GM21367 (cell line): ENCODE measurements at regions not wholly inside any gene's neighbourhood (a gene's known extent, or its start where the extent isn't known, plus 50 kb on each side); places are given as distances from the start of the nearest gene placed in this dataset.
"Not testable (repeated sequence)": the region's sequence is repeated elsewhere in the genome, so short reads cannot be mapped to it uniquely, and the experiment has no call there.

Experiments
- ATAC-seq: cut with Tn5 transposase; IDR thresholded peaks from one replicate; pipeline ENCODE4 v1.9.1; 2021; ENCODE audit not compliant: unreplicated experiment

DNA sequence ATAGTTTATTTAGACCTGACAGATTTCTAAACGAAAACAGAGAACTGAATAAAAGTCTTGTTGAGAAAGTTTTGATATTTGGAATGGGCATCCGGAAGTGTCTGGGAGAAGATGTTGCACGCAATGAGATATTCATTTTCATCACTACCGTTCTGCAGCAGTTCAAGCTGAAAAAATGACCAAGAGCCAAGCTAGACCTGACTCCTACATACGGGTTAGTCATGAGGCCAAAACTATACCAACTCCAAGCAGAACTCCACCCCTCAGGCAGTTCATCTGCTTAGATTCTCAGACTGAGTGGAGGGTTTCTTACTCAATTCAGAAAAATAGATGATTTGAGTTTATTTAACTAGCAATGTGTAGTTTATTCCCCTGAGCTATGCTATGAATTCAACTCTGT is 95.4 kb upstream of the ANXA1 start:
- no peak for ATAC-seq

DNA sequence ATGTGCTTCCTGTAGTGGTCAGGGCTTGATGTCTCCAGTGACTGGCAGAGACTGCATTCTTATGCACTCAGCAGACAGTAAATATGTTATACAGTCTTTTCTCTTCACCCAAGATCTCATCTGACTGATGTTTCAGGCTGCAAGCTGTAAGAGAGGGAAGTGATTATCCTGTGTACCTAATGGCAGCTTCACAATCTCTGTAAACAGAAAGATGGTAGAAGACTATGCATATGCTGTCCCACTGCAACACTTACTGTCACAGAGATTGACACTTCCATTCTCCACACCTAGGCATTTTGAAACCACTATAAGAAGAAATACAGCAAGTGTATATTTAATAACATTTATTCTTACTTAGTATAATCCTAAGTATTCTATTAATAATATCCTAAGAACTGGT is 97.6 kb upstream of the ANXA1 start:
- ATAC-seq = no peak

DNA sequence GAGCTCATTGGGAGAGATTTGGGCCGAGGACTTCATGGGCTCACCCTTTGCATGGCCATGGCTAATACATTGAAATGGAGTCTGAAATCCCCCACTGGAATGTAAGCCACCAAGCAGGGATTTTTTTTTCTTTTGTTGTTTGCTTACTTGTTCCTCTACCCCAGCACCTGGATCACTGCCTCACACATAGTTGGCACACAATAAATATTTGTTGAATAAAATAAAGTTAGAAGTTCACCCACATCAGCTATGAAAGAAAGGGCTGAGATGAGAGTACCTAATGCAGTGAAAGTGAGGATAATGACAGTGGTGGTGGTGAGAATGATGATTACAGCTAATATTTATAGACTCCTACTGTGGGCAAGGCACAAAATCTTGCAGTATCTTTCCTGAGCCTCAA is 98.1 kb upstream of the ANXA1 start:
- no peak for ATAC-seq

DNA sequence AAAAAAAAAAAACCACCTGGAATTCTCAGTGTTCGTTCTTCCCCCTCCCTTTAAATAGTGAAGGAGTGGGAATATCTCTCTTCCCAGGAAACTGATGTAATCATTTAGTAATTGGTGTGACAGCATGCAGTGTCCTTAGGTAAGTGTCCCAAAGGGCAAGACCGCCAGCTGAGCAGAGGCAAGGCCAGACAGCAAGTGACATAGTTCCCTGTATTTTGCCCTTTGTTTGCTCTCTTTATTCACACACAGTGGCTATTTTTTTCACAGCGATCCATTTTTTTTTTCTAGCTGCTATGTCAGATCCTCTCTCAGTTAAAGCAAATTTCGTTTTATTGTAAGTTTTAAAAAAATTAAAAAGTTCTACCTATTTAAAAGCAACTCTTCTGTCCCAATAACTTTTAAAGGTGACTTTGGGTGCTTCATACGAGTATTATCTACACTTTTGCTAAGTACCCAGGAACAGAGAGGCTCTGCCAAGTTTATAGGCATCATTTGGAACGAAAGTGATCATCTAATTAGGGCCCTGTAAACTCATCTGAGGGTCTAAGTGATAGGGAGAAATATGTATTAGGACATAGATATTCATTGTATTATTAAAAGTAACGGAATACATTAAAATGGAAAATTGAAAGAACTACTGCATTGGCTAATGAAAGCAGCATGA is 98.2 kb upstream of the ALDH1A1 start:
- no peak for ATAC-seq

DNA sequence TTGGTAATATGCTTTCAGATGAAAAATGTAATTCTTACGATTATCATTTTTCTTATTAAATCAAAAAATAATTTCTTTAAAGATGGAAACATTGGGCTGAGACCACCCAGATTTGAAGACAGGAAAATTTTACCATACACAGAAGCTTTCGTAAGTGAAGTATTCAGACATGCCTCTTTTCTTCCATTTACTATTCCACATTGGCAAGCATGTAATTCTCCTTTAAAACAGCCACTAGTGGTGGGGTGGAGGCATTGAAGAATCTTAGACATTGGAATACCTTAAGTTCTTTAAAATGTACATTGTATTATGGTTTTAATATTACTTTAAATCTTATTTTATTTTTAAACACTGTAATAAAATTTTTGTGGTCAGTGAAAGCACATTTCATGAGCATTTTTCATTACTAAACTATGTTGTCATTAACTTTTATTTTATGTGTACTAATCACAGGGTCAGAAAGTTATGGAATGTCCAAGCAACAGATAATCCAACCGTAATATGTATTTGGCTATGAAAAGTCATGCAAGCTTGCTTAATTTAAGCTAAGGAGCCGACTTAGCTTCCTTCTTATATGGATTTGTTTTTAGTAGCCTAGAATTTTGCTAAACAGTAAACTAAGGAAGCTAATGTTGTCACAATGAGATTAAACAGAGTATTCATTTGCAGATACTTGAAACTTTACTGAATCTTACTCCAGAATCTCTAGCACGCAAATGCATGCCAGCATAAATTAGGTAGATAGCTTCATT is 97.4 kb upstream of the ALDH1A1 start:
- ATAC-seq = no peak

DNA sequence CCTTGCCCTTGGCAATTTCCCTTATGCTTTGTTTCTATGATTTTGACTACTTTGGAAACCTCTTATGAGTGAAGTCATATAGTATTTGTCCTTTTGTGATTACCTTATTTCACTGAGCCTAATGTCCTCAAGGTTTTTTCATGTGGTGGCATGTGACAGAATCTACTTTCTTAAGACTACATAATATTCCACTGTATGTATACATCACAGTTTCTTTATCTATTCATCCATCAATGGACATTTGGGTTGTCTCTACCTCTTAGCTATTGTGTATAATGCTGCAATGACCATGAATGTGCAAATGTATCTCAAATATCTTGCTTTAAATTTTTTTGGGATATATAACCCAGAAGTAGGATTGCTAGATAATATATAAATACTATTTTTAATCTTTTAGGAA is 96.4 kb upstream of the ALDH1A1 start:
- no peak for ATAC-seq

DNA sequence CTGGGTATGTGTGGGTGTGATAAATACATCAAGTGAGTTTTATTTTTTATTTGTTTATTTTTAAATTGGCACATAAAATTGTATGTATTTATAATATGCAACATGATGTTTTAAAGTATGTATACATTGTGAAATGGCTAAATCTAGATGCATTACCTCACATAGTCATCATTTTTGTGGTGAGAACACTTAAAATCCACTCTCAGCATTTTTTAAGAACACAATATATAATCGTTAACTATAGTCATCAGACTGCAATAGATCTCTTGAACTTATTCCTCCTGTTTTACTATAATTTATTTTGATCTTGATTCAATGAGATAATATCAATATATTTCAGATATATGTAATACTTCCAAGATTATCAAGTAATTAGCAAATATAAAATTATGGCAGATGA is 93.9 kb upstream of the ALDH1A1 start:
- no peak for ATAC-seq

DNA sequence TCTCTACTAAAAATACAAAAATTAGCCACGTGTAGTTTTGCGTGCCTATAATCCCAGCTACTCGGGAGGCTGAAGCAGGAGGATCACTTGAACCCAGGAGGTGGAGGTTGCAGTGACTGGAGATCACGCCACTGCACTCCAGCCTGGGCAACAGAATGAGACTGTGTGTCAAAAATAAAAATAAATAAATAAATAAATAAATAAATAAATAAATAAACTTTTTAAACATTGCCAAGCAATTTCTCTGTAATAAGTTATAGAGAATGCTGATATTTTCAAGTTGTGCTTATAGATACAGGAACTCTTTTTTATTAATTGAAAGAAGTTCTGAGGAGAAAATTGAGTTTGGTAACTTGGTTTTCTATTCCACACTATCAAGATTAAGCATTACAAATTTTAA is 91.9 kb upstream of the ALDH1A1 start:
- not testable (repeated sequence) for ATAC-seq

DNA sequence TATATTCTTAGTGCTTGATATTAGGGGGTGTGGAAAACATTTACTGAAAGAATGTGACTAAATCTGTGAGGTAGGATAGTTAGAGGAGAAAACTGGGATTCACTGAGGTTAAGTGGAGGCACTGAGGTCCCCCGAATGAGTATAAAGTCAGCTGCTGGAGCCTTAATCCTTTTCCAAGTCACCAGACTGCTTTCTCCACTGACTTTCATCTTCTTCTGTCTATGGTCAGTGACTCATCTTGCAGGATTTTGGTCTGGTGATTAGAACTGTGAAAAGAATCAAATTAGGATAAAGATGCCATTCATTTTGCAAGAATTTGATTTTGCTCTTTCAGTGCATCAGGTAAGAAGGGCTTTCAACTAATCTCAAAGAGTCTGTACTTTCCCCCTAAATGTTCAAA is 89.3 kb upstream of the ALDH1A1 start:
- ATAC-seq = no peak

DNA sequence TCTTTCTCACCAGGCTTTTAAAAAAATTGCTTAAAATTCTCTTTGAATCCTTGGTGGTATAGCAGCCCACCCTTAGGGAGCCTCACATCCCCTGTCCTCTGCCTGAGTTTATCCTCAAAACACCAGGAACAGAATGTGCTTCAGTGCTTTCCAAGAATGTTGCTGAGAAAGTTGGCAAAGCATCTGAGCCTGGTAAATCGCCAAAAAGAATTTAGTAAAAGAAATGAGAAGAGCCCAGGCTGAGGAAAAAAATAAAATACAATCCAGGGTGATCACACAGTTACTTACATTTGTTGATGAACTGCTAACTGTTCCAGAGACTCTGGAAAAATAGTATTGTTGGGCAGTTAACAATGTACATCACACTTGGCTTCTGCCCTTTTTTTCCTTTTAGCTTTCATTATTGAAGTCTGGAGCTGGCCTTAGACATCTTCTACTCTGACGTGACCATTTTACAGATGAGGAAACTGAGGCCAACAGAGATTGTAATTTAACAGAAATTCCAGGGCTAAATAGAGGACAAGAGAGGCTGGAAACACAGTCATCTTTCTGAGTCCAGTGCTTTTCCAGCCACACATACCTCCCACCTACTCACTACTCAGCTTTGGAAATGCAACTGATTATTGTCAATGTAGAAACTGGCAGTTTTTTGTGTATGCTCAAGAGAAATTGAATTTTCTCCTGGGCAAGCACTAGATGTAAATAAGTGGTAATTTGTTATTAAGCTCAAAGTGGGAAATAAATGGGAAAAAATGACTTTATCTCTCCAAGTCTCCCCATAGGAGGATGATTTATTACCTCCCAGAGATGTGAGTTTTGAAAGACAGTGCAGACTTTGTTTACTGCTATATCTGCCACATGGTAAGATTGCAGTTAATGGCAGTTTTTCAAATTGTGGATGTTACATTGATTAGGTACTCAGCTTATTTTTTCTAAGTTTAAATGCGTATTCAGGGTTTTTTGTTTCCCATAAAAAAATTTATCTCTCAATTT is 86.7 kb upstream of the ALDH1A1 start:
- no peak for ATAC-seq

DNA sequence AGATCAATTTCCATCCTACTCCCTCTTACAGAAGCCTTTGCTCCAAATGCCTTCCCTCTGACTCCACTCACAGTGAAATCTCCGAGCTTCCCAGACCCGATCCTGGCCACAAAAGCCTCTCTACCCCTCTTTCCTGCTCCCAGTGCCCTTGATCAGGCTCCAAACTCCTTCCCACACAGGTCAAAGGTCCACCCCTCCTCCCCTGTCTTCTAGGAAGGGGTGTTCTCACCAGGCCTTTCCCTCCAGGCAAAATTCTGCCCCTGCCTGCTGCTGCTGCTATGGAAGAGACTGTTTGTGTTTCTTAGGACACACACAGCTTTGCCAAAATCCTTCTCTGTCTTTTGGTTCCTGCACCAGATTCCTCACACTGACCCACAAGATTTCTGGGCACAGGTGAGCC is 85.8 kb upstream of the ALDH1A1 start:
- ATAC-seq = no peak

DNA sequence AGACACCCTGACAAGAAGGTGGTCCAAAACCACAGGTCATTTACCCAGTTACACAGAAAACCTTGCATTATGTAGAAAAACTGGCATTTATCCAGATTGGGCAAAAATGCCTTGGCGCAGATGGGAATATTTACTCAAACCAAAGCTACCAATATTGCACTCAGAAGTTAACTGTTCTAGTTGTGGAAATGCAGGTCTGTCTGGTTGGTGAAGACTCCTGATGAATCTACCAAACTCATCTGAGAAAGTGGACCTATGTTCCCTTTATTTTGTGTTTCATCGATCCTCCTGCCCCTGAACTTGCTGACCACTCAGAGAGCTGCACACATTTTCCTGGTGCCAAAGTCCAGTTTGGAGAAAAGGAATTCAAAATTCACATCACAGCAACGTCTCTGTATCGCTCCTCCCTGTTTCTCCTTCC is 85.2 kb upstream of the ALDH1A1 start:
- ATAC-seq = no peak

DNA sequence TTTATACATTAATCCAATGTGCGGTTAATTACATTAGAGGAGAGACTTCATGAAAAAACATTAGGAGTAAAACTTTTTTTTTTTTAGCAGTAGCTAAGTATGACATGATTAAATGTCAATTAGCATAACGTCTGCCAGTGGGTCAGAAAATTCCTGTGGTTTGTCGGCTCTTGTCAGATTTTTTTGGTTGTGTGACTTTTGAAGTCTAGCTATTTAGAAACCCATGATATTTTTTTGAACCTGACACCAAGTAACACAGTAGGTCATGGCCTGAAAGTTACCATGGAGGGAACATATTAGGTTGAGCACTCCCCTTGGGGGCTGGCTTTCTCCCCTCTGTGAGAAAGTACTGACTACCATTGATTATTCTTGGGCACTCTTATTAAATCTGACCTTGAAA is 84.8 kb upstream of the ALDH1A1 start:
- no peak for ATAC-seq

DNA sequence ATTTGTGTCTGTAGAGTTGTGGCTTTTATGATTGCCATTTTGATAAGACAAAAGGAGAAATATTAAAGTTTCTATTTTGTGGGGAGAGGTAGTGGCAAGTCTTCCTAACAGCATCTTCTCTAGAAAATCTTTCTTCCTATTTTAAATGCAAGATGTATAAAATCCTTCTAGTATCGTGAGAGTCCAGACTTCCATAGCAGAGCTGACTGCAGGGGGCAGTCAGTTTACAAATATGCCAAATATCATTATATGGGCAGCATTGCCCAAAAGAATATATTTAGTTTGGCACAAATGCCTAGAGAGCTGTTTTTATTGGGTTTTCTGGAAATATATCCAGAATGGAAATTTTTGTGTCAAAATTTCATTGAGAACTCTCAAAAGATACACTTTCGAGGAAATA is 82.1 kb upstream of the ALDH1A1 start:
- ATAC-seq = no peak

DNA sequence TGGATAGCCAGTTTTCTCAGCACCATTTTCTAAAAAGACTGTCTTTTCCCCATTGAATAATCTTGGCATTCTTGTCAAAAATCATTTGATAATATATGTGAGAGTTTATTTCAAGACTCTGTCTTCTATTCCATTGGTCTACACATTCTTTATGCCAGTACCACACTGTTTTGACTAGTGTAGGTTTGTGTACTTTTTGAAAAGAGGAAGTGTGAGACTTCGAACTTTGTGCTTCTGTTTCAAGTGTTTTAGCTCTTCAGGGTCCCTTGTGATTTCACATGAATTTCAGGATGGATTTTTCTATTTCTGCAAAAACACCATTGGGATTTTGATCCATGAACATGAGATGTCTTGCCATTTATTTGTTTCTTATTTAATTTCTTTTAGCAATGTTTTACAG is 78.5 kb upstream of the ALDH1A1 start:
- no peak for ATAC-seq

DNA sequence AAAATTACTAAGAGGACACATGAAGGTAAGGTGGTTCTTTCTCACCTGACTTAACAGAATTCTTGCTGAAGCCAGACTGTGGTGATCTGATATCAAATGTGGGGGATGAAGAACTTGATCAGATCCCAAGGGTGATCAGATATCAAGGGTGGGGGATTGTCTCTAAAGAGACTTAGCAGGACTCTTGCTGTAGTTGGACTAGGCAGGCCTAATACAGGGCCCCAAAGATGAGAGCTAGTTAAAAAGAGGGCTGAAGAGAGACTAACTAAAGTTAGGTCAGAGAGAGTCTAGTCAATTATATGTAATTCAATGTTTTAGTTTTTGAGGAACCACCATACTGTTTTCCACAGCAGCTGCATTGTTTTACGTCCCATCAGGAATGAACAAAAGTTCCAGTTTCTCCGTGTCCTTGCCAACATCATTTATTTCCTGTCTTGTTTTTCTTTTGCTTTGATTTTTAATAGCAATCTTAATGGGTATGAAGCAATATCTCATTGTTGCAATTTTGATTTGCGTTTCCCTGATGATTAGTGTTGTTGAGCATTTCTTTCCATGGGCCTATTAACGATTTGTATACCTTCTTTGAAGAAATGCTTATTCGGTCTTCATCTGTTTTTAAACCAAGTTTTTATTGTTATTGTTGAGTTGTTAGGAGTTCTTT is 77.6 kb upstream of the ALDH1A1 start:
- ATAC-seq = no peak

DNA sequence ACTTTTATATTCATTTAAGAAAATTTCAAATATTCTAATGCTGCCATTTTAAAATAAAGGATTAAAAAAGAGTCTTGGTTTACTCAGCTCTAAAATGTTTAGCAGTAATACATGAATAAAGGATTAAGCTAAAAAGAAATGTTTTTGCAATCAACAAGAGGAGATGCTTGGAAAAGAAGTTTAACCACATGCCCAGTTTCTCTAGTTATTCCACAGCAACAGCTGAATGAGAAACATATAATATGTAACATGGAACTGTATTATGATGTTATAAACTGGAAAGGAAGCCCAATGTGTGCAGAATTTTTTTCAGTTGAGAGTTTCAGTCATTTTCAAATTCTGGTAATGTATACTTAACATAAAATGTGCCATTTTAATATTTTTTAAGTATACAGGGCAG is 76.5 kb upstream of the ALDH1A1 start:
- ATAC-seq = no peak

DNA sequence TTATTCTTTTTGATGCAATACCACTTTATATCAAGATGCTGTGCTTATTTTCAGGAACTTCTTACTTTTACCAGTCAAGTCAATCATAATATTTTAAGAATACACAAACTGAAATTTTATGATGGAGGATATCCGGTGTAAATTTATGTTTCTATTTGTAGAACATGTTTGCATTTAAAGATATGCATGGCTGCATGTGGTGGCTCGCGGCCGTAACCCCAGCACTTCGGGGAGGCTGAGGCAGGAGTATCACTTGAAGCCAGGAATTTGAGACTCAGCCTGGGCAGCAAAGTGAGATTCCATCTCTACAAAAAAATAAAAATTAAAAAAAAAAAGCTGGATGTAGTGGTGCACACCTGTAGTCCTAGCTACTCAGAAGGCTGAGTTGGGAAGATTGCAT is 73.5 kb upstream of the ALDH1A1 start:
- no peak for ATAC-seq

DNA sequence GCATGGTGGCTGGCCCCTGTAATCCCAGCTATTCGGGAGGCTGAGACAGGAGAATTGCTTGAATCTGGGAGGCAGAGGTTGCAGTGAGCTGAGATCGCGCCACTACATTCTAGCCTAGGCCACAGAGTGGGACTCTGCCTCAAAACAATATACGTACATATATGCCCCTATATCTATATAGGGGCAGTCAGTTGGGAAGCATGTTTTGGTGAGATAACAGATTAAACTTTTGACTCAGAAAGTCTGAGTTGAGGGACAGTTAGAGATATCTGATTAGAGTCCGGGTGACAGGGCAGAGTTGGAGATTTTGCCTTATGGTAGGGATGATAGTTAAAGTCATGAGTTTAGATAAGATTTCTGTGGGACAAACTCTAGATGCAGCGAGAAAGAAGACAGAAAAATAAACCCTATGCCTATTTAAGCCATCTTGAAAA is 71.8 kb upstream of the ALDH1A1 start:
- no peak for ATAC-seq

DNA sequence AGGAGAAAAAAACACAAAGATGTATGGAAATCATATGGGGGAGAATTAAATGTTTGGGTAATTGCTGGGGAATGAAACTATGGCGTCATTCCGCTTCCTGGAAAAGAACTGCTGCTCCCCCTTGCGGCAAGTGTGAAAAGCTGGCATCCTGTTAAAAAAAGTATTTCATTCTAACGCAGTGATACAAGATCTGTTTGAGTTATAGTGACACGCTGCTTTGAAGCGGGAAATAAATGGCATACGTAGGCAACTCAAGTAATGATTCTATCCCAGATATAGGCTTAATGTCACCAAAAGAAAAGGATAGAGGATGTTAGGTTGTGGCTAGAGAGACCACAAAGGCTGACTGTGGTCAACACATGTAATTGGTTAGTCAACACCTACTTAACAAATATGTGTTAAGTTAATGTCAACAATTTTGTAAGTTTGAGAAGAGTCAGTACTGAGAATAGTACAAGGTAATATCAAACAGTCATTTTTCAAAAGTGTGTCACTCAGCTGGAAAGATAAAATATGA is 70.2 kb upstream of the ALDH1A1 start:
- ATAC-seq = peak; percentile 65

DNA sequence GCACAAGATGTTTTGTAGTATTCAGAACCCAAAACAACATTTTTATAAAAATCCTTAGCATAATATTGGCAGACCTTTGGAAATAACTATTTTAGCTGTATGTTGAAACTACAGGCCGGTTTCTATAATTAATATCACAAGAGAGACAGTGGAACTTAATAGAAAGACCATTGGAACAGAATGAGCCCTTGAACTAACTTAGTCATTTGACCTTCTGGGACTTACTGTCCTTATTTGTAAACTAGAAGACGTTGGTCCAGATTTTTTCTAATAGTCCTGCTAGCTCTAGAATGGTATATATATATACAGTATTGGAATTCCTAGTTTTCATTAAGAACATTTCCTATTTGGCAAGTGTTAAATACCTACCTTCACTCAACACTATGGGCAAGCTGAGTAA is 69.5 kb upstream of the ALDH1A1 start:
- ATAC-seq = no peak
